Endothelial cell (in vitro differentiated cells): ENCODE measurements at regions not wholly inside any gene's neighbourhood (a gene's known extent, or its start where the extent isn't known, plus 50 kb on each side); places are given as distances from the start of the nearest gene placed in this dataset.
"Not testable (repeated sequence)": the region's sequence is repeated elsewhere in the genome, so short reads cannot be mapped to it uniquely, and the experiment has no call there.

Source experiments
- DNase-seq: peaks from one replicate; pipeline ENCODE4 v3.0.0; 2021; ENCODE audit warnings: low spot score
- H3K27ac Mint-ChIP-seq: one replicate; pipeline ENCODE4 v1.8.0; 2021; ENCODE audit warnings: mixed read lengths, inconsistent platforms; ENCODE audit not compliant: unreplicated experiment
- H3K27me3 Mint-ChIP-seq: one replicate; pipeline ENCODE4 v1.8.0; 2021; ENCODE audit warnings: mild to moderate bottlenecking, moderate library complexity, mixed read lengths, inconsistent platforms; ENCODE audit not compliant: unreplicated experiment
- H3K36me3 Mint-ChIP-seq: one replicate; pipeline ENCODE4 v1.8.0; 2021; ENCODE audit warnings: mild to moderate bottlenecking, low read depth, mixed read lengths, inconsistent platforms; ENCODE audit not compliant: unreplicated experiment
- H3K4me1 Mint-ChIP-seq: one replicate; pipeline ENCODE4 v1.8.0; 2021; ENCODE audit warnings: mild to moderate bottlenecking, mixed read lengths, inconsistent platforms; ENCODE audit not compliant: unreplicated experiment
- H3K4me3 Mint-ChIP-seq: one replicate; pipeline ENCODE4 v1.8.0; 2021; ENCODE audit warnings: mild to moderate bottlenecking, mixed read lengths, inconsistent platforms; ENCODE audit not compliant: unreplicated experiment
- H3K9me3 Mint-ChIP-seq: one replicate; pipeline ENCODE4 v1.8.0; 2021; ENCODE audit warnings: mixed read lengths, inconsistent platforms; ENCODE audit not compliant: unreplicated experiment
- TF ChIP-seq, protein P1 (sequence below): fragments of 200-600 bp; sonication (generic); IDR thresholded peaks from one replicate; pipeline ENCODE4 v1.5.0; 2021; ENCODE audit warnings: antibody characterized with exemption; ENCODE audit not compliant: unreplicated experiment

DNA sequence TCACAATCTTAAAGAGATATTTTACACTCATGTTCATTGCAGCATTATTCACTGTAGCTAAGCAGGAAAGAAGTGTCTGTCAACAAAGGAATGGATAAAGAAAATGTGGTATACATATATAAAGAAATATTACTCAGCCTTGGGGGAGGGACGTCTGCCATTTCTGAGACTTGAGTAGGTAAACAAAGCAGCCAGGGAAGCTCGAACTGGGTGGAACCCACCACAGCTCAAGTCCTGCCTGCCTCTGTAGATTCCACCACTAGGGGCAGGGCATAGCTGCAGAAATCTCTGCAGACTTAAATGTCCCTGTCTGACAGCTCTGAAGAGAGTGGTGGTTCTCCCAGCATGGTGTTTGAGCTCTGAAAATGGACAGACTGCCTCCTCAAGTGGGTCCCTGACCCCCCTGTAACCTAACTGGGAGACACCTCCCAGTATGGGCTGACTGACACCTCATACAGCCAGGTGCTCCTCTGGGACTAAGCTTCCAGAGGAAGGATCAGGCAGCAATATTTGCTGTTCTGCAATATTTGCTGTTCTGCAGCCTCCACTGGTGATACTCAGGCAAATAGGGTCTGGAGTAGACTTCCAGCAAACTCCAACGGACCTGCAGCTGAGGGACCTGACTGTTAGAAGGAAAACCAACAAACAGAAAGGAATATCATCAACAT, 183.3 kb upstream of the SSTR4 start:
- not testable (repeated sequence) for H3K27ac Mint-ChIP-seq, H3K4me3 Mint-ChIP-seq, H3K36me3 Mint-ChIP-seq, H3K4me1 Mint-ChIP-seq, H3K9me3 Mint-ChIP-seq, H3K27me3 Mint-ChIP-seq
- peak; percentile 67 for DNase-seq
- TF ChIP-seq, protein P1, sequence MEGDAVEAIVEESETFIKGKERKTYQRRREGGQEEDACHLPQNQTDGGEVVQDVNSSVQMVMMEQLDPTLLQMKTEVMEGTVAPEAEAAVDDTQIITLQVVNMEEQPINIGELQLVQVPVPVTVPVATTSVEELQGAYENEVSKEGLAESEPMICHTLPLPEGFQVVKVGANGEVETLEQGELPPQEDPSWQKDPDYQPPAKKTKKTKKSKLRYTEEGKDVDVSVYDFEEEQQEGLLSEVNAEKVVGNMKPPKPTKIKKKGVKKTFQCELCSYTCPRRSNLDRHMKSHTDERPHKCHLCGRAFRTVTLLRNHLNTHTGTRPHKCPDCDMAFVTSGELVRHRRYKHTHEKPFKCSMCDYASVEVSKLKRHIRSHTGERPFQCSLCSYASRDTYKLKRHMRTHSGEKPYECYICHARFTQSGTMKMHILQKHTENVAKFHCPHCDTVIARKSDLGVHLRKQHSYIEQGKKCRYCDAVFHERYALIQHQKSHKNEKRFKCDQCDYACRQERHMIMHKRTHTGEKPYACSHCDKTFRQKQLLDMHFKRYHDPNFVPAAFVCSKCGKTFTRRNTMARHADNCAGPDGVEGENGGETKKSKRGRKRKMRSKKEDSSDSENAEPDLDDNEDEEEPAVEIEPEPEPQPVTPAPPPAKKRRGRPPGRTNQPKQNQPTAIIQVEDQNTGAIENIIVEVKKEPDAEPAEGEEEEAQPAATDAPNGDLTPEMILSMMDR: peak; percentile 82

- no peak overlapping the region for H3K27ac Mint-ChIP-seq
- no peak overlapping the region for H3K4me3 Mint-ChIP-seq
- DNase-seq: no peak
- H3K4me1 Mint-ChIP-seq: peaks cover 13% of the 10 kb centered on the region
- no peaks in the 10 kb centered on the region for H3K27me3 Mint-ChIP-seq
- no peaks in the 10 kb centered on the region for H3K36me3 Mint-ChIP-seq
- TF ChIP-seq, protein P1: no peak
- H3K9me3 Mint-ChIP-seq: no peaks in the 10 kb centered on the region
These were observed 173.7 kb upstream of the SSTR4 start for GRCh38 chr20:22861231-22861980.

- TF ChIP-seq, protein P1: no peak
- no peaks in the 10 kb centered on the region for H3K36me3 Mint-ChIP-seq
- DNase-seq: peak; percentile 36
- no peak overlapping the region for H3K4me3 Mint-ChIP-seq
- peaks cover 13% of the 10 kb centered on the region for H3K4me1 Mint-ChIP-seq
- H3K27me3 Mint-ChIP-seq: no peaks in the 10 kb centered on the region
- no peak overlapping the region for H3K27ac Mint-ChIP-seq
- no peaks in the 10 kb centered on the region for H3K9me3 Mint-ChIP-seq
These were observed 173.1 kb upstream of the SSTR4 start for GRCh38 chr20:22861990-22862389.

DNA sequence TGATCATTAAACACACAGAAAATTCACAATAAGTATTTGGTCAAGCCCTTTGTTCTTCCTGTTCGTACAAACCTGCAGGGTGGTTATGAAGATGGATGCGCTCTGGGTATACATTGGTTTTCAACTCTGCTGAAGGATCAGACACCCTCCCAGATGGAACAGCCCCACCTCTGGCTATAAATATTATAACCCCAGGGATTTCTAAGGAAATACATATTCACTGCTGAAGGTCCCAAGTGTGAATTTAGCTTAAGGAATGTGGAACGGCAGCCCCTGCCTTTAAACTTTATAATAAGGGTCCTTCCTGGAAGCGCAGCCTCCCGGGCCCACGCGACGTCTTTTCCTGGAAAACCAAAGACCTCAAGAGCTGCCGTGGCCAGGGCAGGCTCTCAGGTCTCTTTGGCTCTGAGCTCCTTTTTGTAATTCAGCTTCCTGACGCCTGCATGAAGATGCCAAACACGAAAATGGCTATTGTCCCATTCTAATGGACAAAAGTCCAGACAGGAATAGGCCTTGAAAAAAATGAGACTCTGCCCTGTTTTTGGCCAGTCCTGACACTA, 172.4 kb upstream of the SSTR4 start:
- Mint-ChIP-seq H3K4me1 (peaks cover 13% of the 10 kb centered on the region), H3K27ac (no peak overlapping the region), H3K4me3 (no peak overlapping the region), H3K36me3 (no peaks in the 10 kb centered on the region), H3K27me3 (no peaks in the 10 kb centered on the region), H3K9me3 (no peaks in the 10 kb centered on the region)
- TF ChIP-seq, protein P1: no peak
- DNase-seq: no peak

DNA sequence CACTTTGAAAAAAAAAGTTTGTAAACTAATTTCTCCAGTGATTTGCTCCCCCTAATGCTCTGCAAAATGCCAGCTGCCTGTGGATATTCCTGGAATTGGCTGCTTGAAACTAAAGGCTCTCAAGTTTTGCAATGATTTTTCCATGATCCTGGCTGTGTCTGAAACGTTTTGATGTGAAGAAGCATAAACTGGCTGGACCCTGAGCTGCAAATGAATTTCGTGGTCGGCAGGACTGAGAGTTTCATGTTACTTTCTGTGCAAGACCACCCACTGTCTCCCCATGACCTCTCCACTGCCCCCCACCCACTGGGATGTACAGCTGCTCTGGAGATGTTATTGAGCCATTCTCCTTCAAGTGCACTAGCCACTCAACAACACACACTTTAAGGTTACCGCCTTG, 171.3 kb upstream of the SSTR4 start:
- no peak for DNase-seq
- Mint-ChIP-seq H3K4me1 (peaks cover 13% of the 10 kb centered on the region), H3K36me3 (no peaks in the 10 kb centered on the region), H3K27me3 (no peaks in the 10 kb centered on the region), H3K27ac (no peak overlapping the region), H3K4me3 (no peak overlapping the region), H3K9me3 (no peaks in the 10 kb centered on the region)
- TF ChIP-seq, protein P1: no peak
